ENCODE measurements at regions not wholly inside any gene's neighbourhood (a gene's known extent, or its start where the extent isn't known, plus 50 kb on each side); places are given as distances from the start of the nearest gene placed in this dataset.
"Not testable (repeated sequence)": the region's sequence is repeated elsewhere in the genome, so short reads cannot be mapped to it uniquely, and the experiment has no call there.

GRCh38 chr10:9294865-9295264 lies 1240.4 kb downstream of the GATA3 start:
- no peak for DNase-seq (ENCODE audit: low spot score)

GRCh38 chr10:9296190-9296589 lies 1241.7 kb downstream of the GATA3 start:
- DNase-seq (ENCODE audit: low spot score): no peak

GRCh38 chr10:9297580-9297979 lies 1243.1 kb downstream of the GATA3 start:
- DNase-seq (ENCODE audit: low spot score): no peak

- DNase-seq (ENCODE audit: low spot score): no peak
Measured at GRCh38 chr10:9299966-9300365, 1245.5 kb downstream of the GATA3 start.

- peak; percentile 4 for DNase-seq (ENCODE audit: low spot score)
Measured at GRCh38 chr10:9301148-9301547, 1246.7 kb downstream of the GATA3 start.

GRCh38 chr10:9301554-9301953 lies 1247.1 kb downstream of the GATA3 start:
- no peak for DNase-seq (ENCODE audit: low spot score)

GRCh38 chr10:9302140-9302746 lies 1247.8 kb downstream of the GATA3 start:
- DNase-seq (ENCODE audit: low spot score): peak; percentile 60

GRCh38 chr10:9305018-9305655 lies 1250.6 kb downstream of the GATA3 start:
- DNase-seq (ENCODE audit: low spot score): peak; percentile 17

GRCh38 chr10:9311702-9312499 lies 1257.4 kb downstream of the GATA3 start:
- peak; percentile 7 for DNase-seq (ENCODE audit: low spot score)

GRCh38 chr10:9315292-9315691 lies 1260.8 kb downstream of the GATA3 start:
- DNase-seq (ENCODE audit: low spot score): no peak

- peak; percentile 52 for DNase-seq (ENCODE audit: low spot score)
Measured at GRCh38 chr10:9331583-9332008, 1277.1 kb downstream of the GATA3 start.

GRCh38 chr10:9334270-9334669 lies 1279.8 kb downstream of the GATA3 start:
- no peak for DNase-seq (ENCODE audit: low spot score)

GRCh38 chr10:9339716-9340115 lies 1285.2 kb downstream of the GATA3 start:
- no peak for DNase-seq (ENCODE audit: low spot score)

GRCh38 chr10:9342885-9343570 lies 1288.5 kb downstream of the GATA3 start:
- peak; percentile 47 for DNase-seq (ENCODE audit: low spot score)

GRCh38 chr10:9347933-9348332 lies 1293.4 kb downstream of the GATA3 start:
- not testable (repeated sequence) for DNase-seq (ENCODE audit: low spot score)

- DNase-seq (ENCODE audit: low spot score): no peak
Measured at GRCh38 chr10:9357471-9357870, 1303.0 kb downstream of the GATA3 start.

GRCh38 chr10:9362721-9363120 lies 1308.2 kb downstream of the GATA3 start:
- no peak for DNase-seq (ENCODE audit: low spot score)

GRCh38 chr10:9379183-9379582 lies 1324.7 kb downstream of the GATA3 start:
- DNase-seq (ENCODE audit: low spot score): no peak

- DNase-seq (ENCODE audit: low spot score): no peak
Measured at GRCh38 chr10:9381733-9382532, 1327.4 kb downstream of the GATA3 start.

- no peak for DNase-seq (ENCODE audit: low spot score)
Measured at GRCh38 chr10:9382533-9382866, 1328.0 kb downstream of the GATA3 start.

GRCh38 chr10:9390516-9390915 lies 1336.0 kb downstream of the GATA3 start:
- no peak for DNase-seq (ENCODE audit: low spot score)

Measured in SW480 (cell line).